ENCODE measurements at regions not wholly inside any gene's neighbourhood (a gene's known extent, or its start where the extent isn't known, plus 50 kb on each side); places are given as distances from the start of the nearest gene placed in this dataset.

DNA sequence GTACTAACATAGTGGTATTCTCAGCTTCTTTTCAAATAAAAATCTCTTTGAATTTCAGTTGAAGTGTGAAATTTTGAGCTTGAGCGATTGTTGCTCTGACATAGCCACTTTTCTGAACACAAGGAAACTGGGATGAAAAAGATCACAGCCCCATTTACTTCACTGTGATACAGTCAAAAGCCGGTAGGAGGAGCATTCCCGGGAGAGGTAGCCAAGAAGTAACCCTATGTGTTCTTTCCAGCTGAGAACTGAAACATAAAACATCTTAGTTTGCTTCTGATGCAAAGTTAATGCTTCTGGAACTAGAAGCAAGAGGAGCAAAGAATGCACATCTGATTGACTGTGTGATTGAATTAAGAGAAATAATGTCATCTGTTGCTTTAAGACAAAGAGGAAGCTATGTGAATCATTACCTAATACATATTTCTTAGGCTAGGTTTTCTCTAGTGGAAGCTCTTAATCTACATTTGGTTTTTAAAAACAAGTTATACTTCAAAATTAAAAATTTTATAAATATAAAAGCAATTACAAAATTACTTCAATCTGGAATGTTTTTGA lies 88.3 kb upstream of the UNC5C start:
- Histone ChIP-seq H3K36me3 (ENCODE audit: insufficient read depth, low read length) (no peaks in the 10 kb centered on the region), H3K4me3 (ENCODE audit: low read depth, low read length, poor library complexity, severe bottlenecking) (no peak overlapping the region), H3K4me2 (ENCODE audit: low read length) (no peak overlapping the region), H3K4me1 (ENCODE audit: insufficient read depth, low read length, severe bottlenecking) (no peaks in the 10 kb centered on the region), H3K79me2 (ENCODE audit: insufficient read depth, low read length) (no peaks in the 10 kb centered on the region), H3F3A (ENCODE audit: insufficient read depth, low read length) (no peaks in the 10 kb centered on the region), H3K27ac (ENCODE audit: low read depth, low read length, poor library complexity, severe bottlenecking) (no peak overlapping the region), H2AFZ (ENCODE audit: low read length) (no peak overlapping the region), H3K27me3 (ENCODE audit: insufficient read depth, low read length) (no peaks in the 10 kb centered on the region), H3K9me3 (ENCODE audit: low read length) (no peaks in the 10 kb centered on the region), H3K9ac (ENCODE audit: low read length) (no peak overlapping the region), H4K20me1 (ENCODE audit: insufficient read depth, low read length) (no peaks in the 10 kb centered on the region), H3K9me2 (ENCODE audit: low read depth, low read length) (no peaks in the 10 kb centered on the region)
- TF ChIP-seq EZH2 (IDR thresholded peaks at IDR 0.05; ENCODE audit: borderline replicate concordance, low read length), result no peak
- TF ChIP-seq, protein P1, sequence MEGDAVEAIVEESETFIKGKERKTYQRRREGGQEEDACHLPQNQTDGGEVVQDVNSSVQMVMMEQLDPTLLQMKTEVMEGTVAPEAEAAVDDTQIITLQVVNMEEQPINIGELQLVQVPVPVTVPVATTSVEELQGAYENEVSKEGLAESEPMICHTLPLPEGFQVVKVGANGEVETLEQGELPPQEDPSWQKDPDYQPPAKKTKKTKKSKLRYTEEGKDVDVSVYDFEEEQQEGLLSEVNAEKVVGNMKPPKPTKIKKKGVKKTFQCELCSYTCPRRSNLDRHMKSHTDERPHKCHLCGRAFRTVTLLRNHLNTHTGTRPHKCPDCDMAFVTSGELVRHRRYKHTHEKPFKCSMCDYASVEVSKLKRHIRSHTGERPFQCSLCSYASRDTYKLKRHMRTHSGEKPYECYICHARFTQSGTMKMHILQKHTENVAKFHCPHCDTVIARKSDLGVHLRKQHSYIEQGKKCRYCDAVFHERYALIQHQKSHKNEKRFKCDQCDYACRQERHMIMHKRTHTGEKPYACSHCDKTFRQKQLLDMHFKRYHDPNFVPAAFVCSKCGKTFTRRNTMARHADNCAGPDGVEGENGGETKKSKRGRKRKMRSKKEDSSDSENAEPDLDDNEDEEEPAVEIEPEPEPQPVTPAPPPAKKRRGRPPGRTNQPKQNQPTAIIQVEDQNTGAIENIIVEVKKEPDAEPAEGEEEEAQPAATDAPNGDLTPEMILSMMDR (IDR thresholded peaks at IDR 0.05; ENCODE audit: low read length), result no peak

DNA sequence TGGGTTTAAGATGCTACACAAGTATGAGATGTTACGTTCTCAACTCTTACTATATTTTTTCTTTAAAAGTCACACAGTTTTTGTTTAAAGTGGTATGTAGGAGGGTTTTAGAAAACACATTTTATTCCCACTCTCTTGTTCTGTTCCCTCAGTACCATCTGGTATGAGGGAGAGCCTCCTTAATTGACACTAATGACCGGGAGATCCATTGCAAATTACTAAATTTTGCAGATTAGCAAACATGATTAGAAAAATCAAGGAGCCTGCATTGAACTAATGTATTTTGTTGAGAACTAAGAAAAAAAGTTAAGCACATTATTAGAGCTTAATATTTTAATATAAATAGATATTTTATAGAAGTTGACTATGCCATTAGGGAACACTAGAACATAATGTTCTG lies 87.3 kb upstream of the UNC5C start:
- no peak for TF ChIP-seq EZH2 (IDR thresholded peaks at IDR 0.05; ENCODE audit: borderline replicate concordance, low read length)
- TF ChIP-seq, protein P1 (IDR thresholded peaks at IDR 0.05; ENCODE audit: low read length), result no peak
- no peaks in the 10 kb centered on the region for H3K79me2 ChIP-seq (ENCODE audit: insufficient read depth, low read length)

DNA sequence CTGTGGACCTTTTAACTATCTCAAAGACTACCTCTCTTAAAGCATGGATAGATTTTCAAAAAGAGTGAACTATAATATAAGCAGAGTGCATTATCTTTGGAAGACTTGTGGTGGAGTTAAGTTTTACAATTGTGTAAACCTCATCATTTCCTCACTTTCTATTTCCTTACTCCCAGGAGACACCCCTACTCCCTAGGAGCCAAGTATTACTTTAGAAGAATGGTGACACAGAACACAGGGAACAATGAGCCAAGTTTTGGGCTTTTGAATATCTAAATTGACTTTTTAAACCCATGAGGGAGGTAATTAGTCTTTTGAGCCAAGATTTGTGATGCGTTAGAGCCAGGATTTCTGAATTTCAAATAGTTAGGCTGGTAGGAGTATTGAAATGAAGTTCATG lies 78.9 kb upstream of the UNC5C start:
- Histone ChIP-seq H3K4me1 (ENCODE audit: insufficient read depth, low read length, severe bottlenecking) (no peaks in the 10 kb centered on the region), H3K27ac (ENCODE audit: low read depth, low read length, poor library complexity, severe bottlenecking) (no peak overlapping the region), H3K9me2 (ENCODE audit: low read depth, low read length) (no peaks in the 10 kb centered on the region), H3K36me3 (ENCODE audit: insufficient read depth, low read length) (no peaks in the 10 kb centered on the region), H3K9ac (ENCODE audit: low read length) (no peak overlapping the region), H2AFZ (ENCODE audit: low read length) (no peak overlapping the region), H3K79me2 (ENCODE audit: insufficient read depth, low read length) (no peaks in the 10 kb centered on the region), H3K4me3 (ENCODE audit: low read depth, low read length, poor library complexity, severe bottlenecking) (no peak overlapping the region), H4K20me1 (ENCODE audit: insufficient read depth, low read length) (no peaks in the 10 kb centered on the region), H3F3A (ENCODE audit: insufficient read depth, low read length) (no peaks in the 10 kb centered on the region), H3K4me2 (ENCODE audit: low read length) (no peak overlapping the region), H3K27me3 (ENCODE audit: insufficient read depth, low read length) (no peaks in the 10 kb centered on the region), H3K9me3 (ENCODE audit: low read length) (no peaks in the 10 kb centered on the region)
- TF ChIP-seq, protein P1 (IDR thresholded peaks at IDR 0.05; ENCODE audit: low read length), result no peak
- TF ChIP-seq EZH2 (IDR thresholded peaks at IDR 0.05; ENCODE audit: borderline replicate concordance, low read length), result no peak

More for the DNA sequence above, 87.3 kb upstream of the UNC5C start:
- no peak overlapping the region for H3K27ac ChIP-seq (ENCODE audit: low read depth, low read length, poor library complexity, severe bottlenecking)
- no peaks in the 10 kb centered on the region for H3K27me3 ChIP-seq (ENCODE audit: insufficient read depth, low read length)
- no peaks in the 10 kb centered on the region for H4K20me1 ChIP-seq (ENCODE audit: insufficient read depth, low read length)
- H3K9me3 ChIP-seq (ENCODE audit: low read length), result no peaks in the 10 kb centered on the region
- no peaks in the 10 kb centered on the region for H3K36me3 ChIP-seq (ENCODE audit: insufficient read depth, low read length)
- no peak overlapping the region for H3K4me3 ChIP-seq (ENCODE audit: low read depth, low read length, poor library complexity, severe bottlenecking)
- no peak overlapping the region for H2AFZ ChIP-seq (ENCODE audit: low read length)
- no peak overlapping the region for H3K9ac ChIP-seq (ENCODE audit: low read length)
- no peaks in the 10 kb centered on the region for H3K9me2 ChIP-seq (ENCODE audit: low read depth, low read length)
- H3F3A ChIP-seq (ENCODE audit: insufficient read depth, low read length), result no peaks in the 10 kb centered on the region
- no peaks in the 10 kb centered on the region for H3K4me1 ChIP-seq (ENCODE audit: insufficient read depth, low read length, severe bottlenecking)
- no peak overlapping the region for H3K4me2 ChIP-seq (ENCODE audit: low read length)
